ENCODE measurements at regions not wholly inside any gene's neighbourhood (a gene's known extent, or its start where the extent isn't known, plus 50 kb on each side); places are given as distances from the start of the nearest gene placed in this dataset.

GRCh38 chr13:65555962-65556361 is 1674.2 kb downstream of the PCDH9 start:
- Histone ChIP-seq H3K9ac (ENCODE audit: low read depth, low read length) (no peak overlapping the region), H3K79me1 (ENCODE audit: low read depth in 1 of 2, low read length in 2 of 2) (no peaks in the 10 kb centered on the region), H2BK20ac (ENCODE audit: low read depth, low read length) (no peak overlapping the region), H3K9me3 (ENCODE audit: control insufficient read depth, insufficient read depth, low read length) (no peaks in the 10 kb centered on the region), H3K36me3 (ENCODE audit: control insufficient read depth, insufficient read depth, low read length) (no peaks in the 10 kb centered on the region), H3K14ac (replicated peaks; ENCODE audit: low read depth, low read length) (no peak overlapping the region), H3K27me3 (ENCODE audit: control insufficient read depth, insufficient read depth, low read length) (no peaks in the 10 kb centered on the region), H4K20me1 (ENCODE audit: insufficient read depth, low read length) (no peaks in the 10 kb centered on the region), H2AFZ (replicated peaks; ENCODE audit: low read length, poor library complexity) (no peak overlapping the region), H2BK15ac (ENCODE audit: low read depth, low read length) (no peak overlapping the region), H3K4me1 (ENCODE audit: control insufficient read depth, insufficient read depth, low read length) (no peaks in the 10 kb centered on the region), H2BK5ac (ENCODE audit: low read depth, low read length, poor library complexity, severe bottlenecking) (no peak overlapping the region), H4K5ac (ENCODE audit: low read depth, low read length) (no peak overlapping the region), H4K8ac (ENCODE audit: low read depth in 2 of 2, low read length in 2 of 2) (no peak overlapping the region), H3K4ac (ENCODE audit: low read depth, low read length) (no peak overlapping the region), H3K27ac (ENCODE audit: insufficient read depth, low read length) (no peak overlapping the region), H3K56ac (ENCODE audit: extremely low read depth, insufficient read depth, low read length) (no peak overlapping the region), H3K23ac (ENCODE audit: low read depth, low read length) (no peak overlapping the region), H3K4me3 (ENCODE audit: insufficient read depth, low read depth, low read length) (no peak overlapping the region), H3K9me1 (ENCODE audit: insufficient read depth, low read length) (no peaks in the 10 kb centered on the region), H3K4me2 (ENCODE audit: low read depth, low read length) (no peak overlapping the region), H3K18ac (ENCODE audit: low read depth, low read length) (no peak overlapping the region), H4K91ac (ENCODE audit: insufficient read depth, low read depth, low read length) (no peak overlapping the region), H2AK9ac (replicated peaks; ENCODE audit: low read depth, low read length, poor library complexity) (no peak overlapping the region), H2AK5ac (ENCODE audit: low read depth, low read length) (no peak overlapping the region), H2BK120ac (ENCODE audit: low read depth, low read length) (no peak overlapping the region)
- CTCF ChIA-PET: no interaction called here
- intact Hi-C loops (cut with micrococcal nuclease) (no loop called here), in situ Hi-C loops (cut with MboI; ENCODE audit: low sequenced_read_pairs) (no loop called here), dilution Hi-C loops (cut with HindIII; ENCODE audit: low sequenced_read_pairs, unreplicated experiment) (no loop called here)
- no TSS peak for BruUV-seq (replicated peaks)
- DNase-seq (no peak), ATAC-seq (ENCODE audit: low read depth) (no peak)
- TF ChIP-seq RAD21 (IDR thresholded peaks at IDR 0.05; ENCODE audit: low read length) (no peak), CHD1 (IDR thresholded peaks at IDR 0.05; ENCODE audit: low read depth, low read length) (no peak), NFE2L2 (IDR thresholded peaks at IDR 0.05; ENCODE audit: low read depth, low read length) (no peak), MAZ (IDR thresholded peaks at IDR 0.05; ENCODE audit: borderline replicate concordance, low read depth, low read length) (no peak), BHLHE40 (IDR thresholded peaks at IDR 0.05; ENCODE audit: low read depth, low read length) (no peak), ELK1 (IDR thresholded peaks at IDR 0.05; ENCODE audit: borderline replicate concordance, low read depth, low read length) (no peak), USF2 (IDR thresholded peaks at IDR 0.05; ENCODE audit: low read depth, low read length) (no peak), MXI1 (IDR thresholded peaks at IDR 0.05; ENCODE audit: borderline replicate concordance, low read depth, low read length) (no peak), RCOR1 (IDR thresholded peaks at IDR 0.05; ENCODE audit: insufficient replicate concordance, low read length) (no peak), CEBPB (IDR thresholded peaks at IDR 0.05; ENCODE audit: low read depth, low read length) (no peak)
- POLR2A ChIA-PET (ENCODE audit: unreplicated experiment): no interaction called here
- no CpG with 5 or more reads among the region's 2 CpGs for WGBS, 2 experiments (ENCODE audit: extremely low coverage in 2 of 2, insufficient read length in 1 of 2)
